GM23338 (cell line): ENCODE measurements at regions not wholly inside any gene's neighbourhood (a gene's known extent, or its start where the extent isn't known, plus 50 kb on each side); places are given as distances from the start of the nearest gene placed in this dataset.

ENCODE experiments used
- ATAC-seq: fragments of 200-7000 bp; cut with Tn5 transposase; 3 replicates; pipeline ENCODE4 v1.9.1; 2020
- DNase-seq: peaks from one replicate; pipeline ENCODE4 v3.0.0-alpha.2; 2015; ENCODE audit warnings: low spot score
- H2AFZ ChIP-seq: fragments of 200-600 bp; sonication (generic); 2 replicates; pipeline ENCODE4 v1.8.0; 2016; ENCODE audit warnings: antibody characterized with exemption, mild to moderate bottlenecking, moderate library complexity
- H3F3A ChIP-seq: fragments of 200-600 bp; sonication (generic); replicated peaks from 2 replicates; pipeline ENCODE4 v1.8.0; 2017; ENCODE audit warnings: antibody characterized with exemption, mixed run types, low read depth
- H3K27ac ChIP-seq: fragments of 200-600 bp; sonication (generic); 2 replicates; pipeline ENCODE4 v1.6.1; 2016; ENCODE audit warnings: low read depth
- H3K27me3 ChIP-seq: fragments of 200-600 bp; sonication (generic); 2 replicates; pipeline ENCODE4 v1.8.0; 2016; ENCODE audit warnings: mild to moderate bottlenecking, mixed run types, moderate library complexity; ENCODE audit not compliant: insufficient read depth
- H3K36me3 ChIP-seq: fragments of 200-600 bp; sonication (generic); 2 replicates; pipeline ENCODE4 v1.8.0; 2016; ENCODE audit warnings: mild to moderate bottlenecking; ENCODE audit not compliant: insufficient read depth
- H3K4me1 ChIP-seq: fragments of 200-600 bp; sonication (generic); 2 replicates; pipeline ENCODE4 v1.8.0; 2016; ENCODE audit warnings: mild to moderate bottlenecking, moderate library complexity; ENCODE audit not compliant: insufficient read depth
- H3K4me2 ChIP-seq: fragments of 200-600 bp; sonication (generic); 2 replicates; pipeline ENCODE4 v1.7.1; 2017; ENCODE audit warnings: mixed run types
- H3K4me3 ChIP-seq: fragments of 200-600 bp; sonication (generic); 2 replicates; pipeline ENCODE4 v1.6.1; 2016; ENCODE audit warnings: mixed run types
- H3K79me2 ChIP-seq: fragments of 200-600 bp; sonication (generic); replicated peaks from 2 replicates; pipeline ENCODE4 v1.8.0; 2017; ENCODE audit warnings: mild to moderate bottlenecking; ENCODE audit not compliant: insufficient read depth
- H3K9me2 ChIP-seq: fragments of 200-600 bp; sonication (generic); 2 replicates; pipeline ENCODE4 v1.8.0; 2017; ENCODE audit not compliant: insufficient read depth
- H4K20me1 ChIP-seq: fragments of 200-600 bp; sonication (generic); replicated peaks from 2 replicates; pipeline ENCODE4 v1.8.0; 2017; ENCODE audit warnings: mild to moderate bottlenecking; ENCODE audit not compliant: insufficient read depth
- H3K27ac Mint-ChIP-seq: 2 replicates; pipeline ENCODE4 v1.8.0; 2020; ENCODE audit warnings: inconsistent platforms, mild to moderate bottlenecking, moderate library complexity, mixed read lengths
- H3K27me3 Mint-ChIP-seq: 3 replicates; pipeline ENCODE4 v1.8.0; 2022; ENCODE audit warnings: low read depth, mild to moderate bottlenecking, moderate library complexity, mixed read lengths, inconsistent platforms; ENCODE audit not compliant: insufficient read depth, poor library complexity
- H3K36me3 Mint-ChIP-seq: 3 replicates; pipeline ENCODE4 v1.8.0; 2021; ENCODE audit warnings: low read depth, mild to moderate bottlenecking, inconsistent platforms, moderate library complexity, mixed read lengths
- H3K4me1 Mint-ChIP-seq: 3 replicates; pipeline ENCODE4 v1.8.0; 2020; ENCODE audit warnings: mild to moderate bottlenecking, inconsistent platforms, mixed read lengths
- H3K4me3 Mint-ChIP-seq: 3 replicates; pipeline ENCODE4 v1.8.0; 2021; ENCODE audit warnings: moderate library complexity, mild to moderate bottlenecking, inconsistent platforms, mixed read lengths
- H3K9me3 Mint-ChIP-seq: 3 replicates; pipeline ENCODE4 v1.8.0; 2020; ENCODE audit warnings: moderate library complexity, mild to moderate bottlenecking, inconsistent platforms, mixed read lengths
- CREB1 ChIP-seq: fragments of 250-450 bp; sonication (Bioruptor Pico); IDR thresholded peaks from 2 replicates; pipeline ENCODE4 v1.5.0; 2020; ENCODE audit warnings: low read depth, mild to moderate bottlenecking, moderate library complexity
- EZH2 ChIP-seq: fragments of 200-600 bp; sonication (generic); IDR thresholded peaks from one replicate; pipeline ENCODE4 v1.8.0; 2017; ENCODE audit warnings: antibody characterized with exemption, mild to moderate bottlenecking, low read depth; ENCODE audit not compliant: unreplicated experiment
- EZH2phosphoT487 ChIP-seq: fragments of 200-600 bp; sonication (generic); IDR thresholded peaks from one replicate; pipeline ENCODE4 v1.8.1; 2018; ENCODE audit warnings: antibody characterized with exemption; ENCODE audit not compliant: unreplicated experiment
- NANOG ChIP-seq: IDR thresholded peaks from 2 replicates; pipeline ENCODE4 v1.6.1; 2016; ENCODE audit warnings: antibody characterized with exemption, borderline replicate concordance
- POLR2AphosphoS5 ChIP-seq: IDR thresholded peaks from 2 replicates; pipeline ENCODE4 v1.6.1; 2016; ENCODE audit warnings: antibody characterized with exemption, low read depth
- STAT1 ChIP-seq: IDR thresholded peaks from one replicate; pipeline ENCODE4 v1.6.1; 2016; ENCODE audit warnings: antibody characterized with exemption; ENCODE audit not compliant: unreplicated experiment
- ZNF331 ChIP-seq: fragments of 250-450 bp; sonication (Bioruptor Pico); IDR thresholded peaks from 2 replicates; pipeline ENCODE4 v1.5.0; 2020; ENCODE audit warnings: low read depth, mild to moderate bottlenecking, moderate library complexity
- TF ChIP-seq, protein P1 (sequence below): IDR thresholded peaks from 2 replicates; pipeline ENCODE4 v1.6.1; 2016; ENCODE audit warnings: antibody characterized with exemption
- TF ChIP-seq, protein P2 (sequence below), 2 experiments: fragments of 200-600 bp in 1 of 2; sonication (generic) in 1 of 2; conservative IDR thresholded peaks; 2 replicates each; pipeline versions ENCODE4 v1.5.1 to v1.6.1; 2016 to 2017; ENCODE audit warnings: antibody characterized with exemption in 2 of 2, low read depth in 2 of 2, mild to moderate bottlenecking in 2 of 2, moderate library complexity in 1 of 2
- TF ChIP-seq, protein P3 (sequence below): IDR thresholded peaks from one replicate; pipeline ENCODE4 v1.6.1; 2018; ENCODE audit warnings: antibody characterized with exemption; ENCODE audit not compliant: unreplicated experiment

DNA sequence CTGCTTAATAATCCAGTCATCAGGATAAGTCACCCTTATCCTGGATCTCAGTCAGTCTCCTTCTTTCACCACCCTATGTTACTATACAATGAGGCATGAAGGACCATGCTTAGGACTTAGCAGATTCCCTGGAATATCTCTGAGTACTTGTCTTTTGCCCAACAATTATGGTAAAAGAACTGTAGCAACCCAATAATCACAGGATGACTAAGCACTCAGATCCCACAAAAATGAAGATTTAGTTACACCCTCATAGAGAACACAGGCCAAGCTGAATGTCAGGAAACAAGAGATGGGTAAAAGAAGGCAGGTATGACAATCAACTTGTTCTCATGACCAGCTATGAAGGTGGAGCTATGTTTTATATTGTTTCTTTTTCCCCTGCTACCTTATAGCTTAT is 91.4 kb downstream of the EDN1 start (continued):
- TF ChIP-seq, protein P1, sequence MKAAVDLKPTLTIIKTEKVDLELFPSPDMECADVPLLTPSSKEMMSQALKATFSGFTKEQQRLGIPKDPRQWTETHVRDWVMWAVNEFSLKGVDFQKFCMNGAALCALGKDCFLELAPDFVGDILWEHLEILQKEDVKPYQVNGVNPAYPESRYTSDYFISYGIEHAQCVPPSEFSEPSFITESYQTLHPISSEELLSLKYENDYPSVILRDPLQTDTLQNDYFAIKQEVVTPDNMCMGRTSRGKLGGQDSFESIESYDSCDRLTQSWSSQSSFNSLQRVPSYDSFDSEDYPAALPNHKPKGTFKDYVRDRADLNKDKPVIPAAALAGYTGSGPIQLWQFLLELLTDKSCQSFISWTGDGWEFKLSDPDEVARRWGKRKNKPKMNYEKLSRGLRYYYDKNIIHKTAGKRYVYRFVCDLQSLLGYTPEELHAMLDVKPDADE, result no peak
- no peak for TF ChIP-seq ZNF331 (CRISPR knock-in tag)
- TF ChIP-seq EZH2phosphoT487, result no peak
- TF ChIP-seq CREB1 (CRISPR knock-in tag), result no peak

DNA sequence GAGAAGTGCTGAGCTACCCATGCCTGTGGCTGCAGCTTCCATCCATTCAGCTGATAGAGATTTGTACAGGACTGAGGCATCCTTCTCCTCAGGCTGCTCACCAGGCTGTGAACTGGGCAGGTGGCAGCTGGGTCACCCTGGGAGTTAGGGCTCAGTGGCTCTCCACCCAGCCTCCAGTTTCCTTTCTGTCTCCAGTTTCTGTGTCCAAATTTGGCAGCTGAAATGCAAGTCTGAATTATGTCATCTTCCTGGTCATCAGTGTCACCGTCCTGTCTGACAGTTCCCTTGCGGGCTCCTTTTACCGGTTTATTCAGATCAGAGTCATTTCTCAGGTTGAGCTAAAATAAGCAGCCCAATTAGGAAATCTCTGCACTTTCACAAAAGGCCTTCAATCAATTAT is 93.3 kb downstream of the EDN1 start:
- Histone ChIP-seq H2AFZ (peak overlapping the region; percentile 38; the same call in 1 of the 2 replicates), H3K9me2 (peaks cover 16% of the 10 kb centered on the region; the same call in 1 of the 2 replicates), H4K20me1 (no peaks in the 10 kb centered on the region), H3K4me2 (no peak overlapping the region), H3F3A (no peaks in the 10 kb centered on the region), H3K27me3 (no peaks in the 10 kb centered on the region), H3K79me2 (no peaks in the 10 kb centered on the region), H3K27ac (no peak overlapping the region), H3K4me1 (no peaks in the 10 kb centered on the region), H3K4me3 (no peak overlapping the region), H3K36me3 (no peaks in the 10 kb centered on the region)
- ATAC-seq, result no peak
- Mint-ChIP-seq H3K4me1 (no peaks in the 10 kb centered on the region), H3K27ac (no peak overlapping the region), H3K4me3 (no peak overlapping the region), H3K36me3 (peaks cover 3% of the 10 kb centered on the region; the same call in 2 of the 3 replicates), H3K27me3 (no peaks in the 10 kb centered on the region), H3K9me3 (peaks cover 2% of the 10 kb centered on the region; the same call in 1 of the 3 replicates)
- TF ChIP-seq EZH2, result no peak
- TF ChIP-seq, protein P2, sequence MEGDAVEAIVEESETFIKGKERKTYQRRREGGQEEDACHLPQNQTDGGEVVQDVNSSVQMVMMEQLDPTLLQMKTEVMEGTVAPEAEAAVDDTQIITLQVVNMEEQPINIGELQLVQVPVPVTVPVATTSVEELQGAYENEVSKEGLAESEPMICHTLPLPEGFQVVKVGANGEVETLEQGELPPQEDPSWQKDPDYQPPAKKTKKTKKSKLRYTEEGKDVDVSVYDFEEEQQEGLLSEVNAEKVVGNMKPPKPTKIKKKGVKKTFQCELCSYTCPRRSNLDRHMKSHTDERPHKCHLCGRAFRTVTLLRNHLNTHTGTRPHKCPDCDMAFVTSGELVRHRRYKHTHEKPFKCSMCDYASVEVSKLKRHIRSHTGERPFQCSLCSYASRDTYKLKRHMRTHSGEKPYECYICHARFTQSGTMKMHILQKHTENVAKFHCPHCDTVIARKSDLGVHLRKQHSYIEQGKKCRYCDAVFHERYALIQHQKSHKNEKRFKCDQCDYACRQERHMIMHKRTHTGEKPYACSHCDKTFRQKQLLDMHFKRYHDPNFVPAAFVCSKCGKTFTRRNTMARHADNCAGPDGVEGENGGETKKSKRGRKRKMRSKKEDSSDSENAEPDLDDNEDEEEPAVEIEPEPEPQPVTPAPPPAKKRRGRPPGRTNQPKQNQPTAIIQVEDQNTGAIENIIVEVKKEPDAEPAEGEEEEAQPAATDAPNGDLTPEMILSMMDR (conservative IDR thresholded peaks at IDR 0.05; ENCODE audit: low read depth in 2 of 2), result no peak
- no peak for TF ChIP-seq STAT1
- TF ChIP-seq POLR2AphosphoS5, result no peak
- TF ChIP-seq, protein P3, sequence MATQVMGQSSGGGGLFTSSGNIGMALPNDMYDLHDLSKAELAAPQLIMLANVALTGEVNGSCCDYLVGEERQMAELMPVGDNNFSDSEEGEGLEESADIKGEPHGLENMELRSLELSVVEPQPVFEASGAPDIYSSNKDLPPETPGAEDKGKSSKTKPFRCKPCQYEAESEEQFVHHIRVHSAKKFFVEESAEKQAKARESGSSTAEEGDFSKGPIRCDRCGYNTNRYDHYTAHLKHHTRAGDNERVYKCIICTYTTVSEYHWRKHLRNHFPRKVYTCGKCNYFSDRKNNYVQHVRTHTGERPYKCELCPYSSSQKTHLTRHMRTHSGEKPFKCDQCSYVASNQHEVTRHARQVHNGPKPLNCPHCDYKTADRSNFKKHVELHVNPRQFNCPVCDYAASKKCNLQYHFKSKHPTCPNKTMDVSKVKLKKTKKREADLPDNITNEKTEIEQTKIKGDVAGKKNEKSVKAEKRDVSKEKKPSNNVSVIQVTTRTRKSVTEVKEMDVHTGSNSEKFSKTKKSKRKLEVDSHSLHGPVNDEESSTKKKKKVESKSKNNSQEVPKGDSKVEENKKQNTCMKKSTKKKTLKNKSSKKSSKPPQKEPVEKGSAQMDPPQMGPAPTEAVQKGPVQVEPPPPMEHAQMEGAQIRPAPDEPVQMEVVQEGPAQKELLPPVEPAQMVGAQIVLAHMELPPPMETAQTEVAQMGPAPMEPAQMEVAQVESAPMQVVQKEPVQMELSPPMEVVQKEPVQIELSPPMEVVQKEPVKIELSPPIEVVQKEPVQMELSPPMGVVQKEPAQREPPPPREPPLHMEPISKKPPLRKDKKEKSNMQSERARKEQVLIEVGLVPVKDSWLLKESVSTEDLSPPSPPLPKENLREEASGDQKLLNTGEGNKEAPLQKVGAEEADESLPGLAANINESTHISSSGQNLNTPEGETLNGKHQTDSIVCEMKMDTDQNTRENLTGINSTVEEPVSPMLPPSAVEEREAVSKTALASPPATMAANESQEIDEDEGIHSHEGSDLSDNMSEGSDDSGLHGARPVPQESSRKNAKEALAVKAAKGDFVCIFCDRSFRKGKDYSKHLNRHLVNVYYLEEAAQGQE, result no peak
- no peak for TF ChIP-seq NANOG
- no peak for DNase-seq
